ENCODE measurements at regions not wholly inside any gene's neighbourhood (a gene's known extent, or its start where the extent isn't known, plus 50 kb on each side); places are given as distances from the start of the nearest gene placed in this dataset.

DNA sequence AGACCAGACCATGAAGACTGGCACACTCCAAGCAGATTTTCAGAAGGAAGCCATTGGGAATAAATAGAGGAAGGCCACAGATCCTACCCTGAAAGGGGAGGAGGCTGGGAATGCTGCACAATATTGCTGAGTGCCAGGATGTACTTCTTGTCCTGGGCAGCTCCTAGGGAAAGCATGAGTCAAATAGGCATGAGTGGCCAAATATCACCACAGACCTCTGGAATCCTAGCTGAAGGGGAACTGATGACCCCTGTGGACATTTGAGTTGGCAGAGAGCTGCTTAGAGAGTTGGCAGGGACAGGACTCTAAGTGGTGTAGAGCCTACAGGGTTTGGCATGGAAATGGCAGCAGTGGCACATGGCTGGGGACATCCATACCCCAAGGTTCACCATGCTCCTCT is 234.3 kb upstream of the TRPC4 start:
- H4K20me1 ChIP-seq (ENCODE audit: insufficient read depth, low read length, poor library complexity, severe bottlenecking) = no peaks in the 10 kb centered on the region
- no peak overlapping the region for H2AFZ ChIP-seq (ENCODE audit: low read length)

DNA sequence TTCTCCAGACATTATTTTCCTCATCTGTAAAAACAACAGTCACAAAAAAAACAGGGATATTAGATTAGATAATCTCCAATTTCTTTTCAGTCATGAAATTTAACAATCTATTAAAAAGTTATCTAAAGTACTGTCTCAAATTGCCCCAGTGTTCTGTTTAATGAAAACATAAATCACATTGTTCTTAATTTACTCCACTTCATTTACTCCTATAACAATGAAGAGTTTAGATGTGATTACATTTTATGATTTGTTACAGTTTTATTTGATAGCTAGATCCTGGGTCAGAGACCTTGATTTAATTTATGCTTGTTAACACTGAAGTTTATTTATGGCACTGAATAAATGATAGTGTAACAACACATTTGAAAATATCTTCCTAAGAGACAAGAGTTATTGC is 230.2 kb upstream of the TRPC4 start:
- Histone ChIP-seq H2AFZ (ENCODE audit: low read length) (no peak overlapping the region), H3K9me2 (replicated peaks; ENCODE audit: low read depth, low read length) (no peaks in the 10 kb centered on the region), H3K36me3 (ENCODE audit: insufficient read depth, low read length) (no peaks in the 10 kb centered on the region), H3K79me2 (ENCODE audit: insufficient read depth, low read length) (no peaks in the 10 kb centered on the region), H3K4me3 (ENCODE audit: low read length, poor library complexity, severe bottlenecking) (no peak overlapping the region), H3K27me3 (ENCODE audit: insufficient read depth, low read length, poor library complexity, severe bottlenecking) (no peaks in the 10 kb centered on the region), H3F3A (ENCODE audit: low read depth) (no peaks in the 10 kb centered on the region), H4K20me1 (ENCODE audit: insufficient read depth, low read length, poor library complexity, severe bottlenecking) (no peaks in the 10 kb centered on the region), H3K4me1 (ENCODE audit: insufficient read depth, low read length, poor library complexity, severe bottlenecking) (no peaks in the 10 kb centered on the region), H3K9ac (ENCODE audit: low read depth, low read length, poor library complexity, severe bottlenecking) (no peak overlapping the region), H3K4me2 (ENCODE audit: low read depth, low read length, poor library complexity, severe bottlenecking) (no peak overlapping the region), H3K9me3 (ENCODE audit: insufficient read depth, low read depth, low read length) (no peaks in the 10 kb centered on the region)
- TF ChIP-seq CTCF (conservative IDR thresholded peaks at IDR 0.05; ENCODE audit: low read length) (no peak), EZH2phosphoT487 (IDR thresholded peaks at IDR 0.05; ENCODE audit: borderline replicate concordance) (no peak)

More for the DNA sequence above, 234.3 kb upstream of the TRPC4 start:
- Histone ChIP-seq H3K9ac (ENCODE audit: low read depth, low read length, poor library complexity, severe bottlenecking) (no peak overlapping the region), H3F3A (ENCODE audit: low read depth) (no peaks in the 10 kb centered on the region), H3K9me2 (replicated peaks; ENCODE audit: low read depth, low read length) (no peaks in the 10 kb centered on the region), H3K4me3 (ENCODE audit: low read length, poor library complexity, severe bottlenecking) (no peak overlapping the region), H3K4me2 (ENCODE audit: low read depth, low read length, poor library complexity, severe bottlenecking) (no peak overlapping the region), H3K27me3 (ENCODE audit: insufficient read depth, low read length, poor library complexity, severe bottlenecking) (no peaks in the 10 kb centered on the region), H3K9me3 (ENCODE audit: insufficient read depth, low read depth, low read length) (0 out of 2 replicates have a peak, but pooled peaks cover 5% of the 10 kb centered on the region), H3K79me2 (ENCODE audit: insufficient read depth, low read length) (no peaks in the 10 kb centered on the region), H3K4me1 (ENCODE audit: insufficient read depth, low read length, poor library complexity, severe bottlenecking) (no peaks in the 10 kb centered on the region), H3K36me3 (ENCODE audit: insufficient read depth, low read length) (no peaks in the 10 kb centered on the region)
- TF ChIP-seq CTCF (conservative IDR thresholded peaks at IDR 0.05; ENCODE audit: low read length) (no peak), EZH2phosphoT487 (IDR thresholded peaks at IDR 0.05; ENCODE audit: borderline replicate concordance) (no peak)

GRCh38 chr13:38093425-38093824 is 223.9 kb upstream of the TRPC4 start:
- no peaks in the 10 kb centered on the region for H3K9me3 ChIP-seq (ENCODE audit: insufficient read depth, low read depth, low read length)
- no peak overlapping the region for H3K4me3 ChIP-seq (ENCODE audit: low read length, poor library complexity, severe bottlenecking)
- no peak overlapping the region for H2AFZ ChIP-seq (ENCODE audit: low read length)
- no peaks in the 10 kb centered on the region for H3K36me3 ChIP-seq (ENCODE audit: insufficient read depth, low read length)
- H3K27me3 ChIP-seq (ENCODE audit: insufficient read depth, low read length, poor library complexity, severe bottlenecking) = no peaks in the 10 kb centered on the region
- TF ChIP-seq CTCF (conservative IDR thresholded peaks at IDR 0.05; ENCODE audit: low read length) = no peak
- no peak for TF ChIP-seq EZH2phosphoT487 (IDR thresholded peaks at IDR 0.05; ENCODE audit: borderline replicate concordance)
- H3K9me2 ChIP-seq (replicated peaks; ENCODE audit: low read depth, low read length) = no peaks in the 10 kb centered on the region
- no peaks in the 10 kb centered on the region for H4K20me1 ChIP-seq (ENCODE audit: insufficient read depth, low read length, poor library complexity, severe bottlenecking)
- no peak overlapping the region for H3K4me2 ChIP-seq (ENCODE audit: low read depth, low read length, poor library complexity, severe bottlenecking)
- no peaks in the 10 kb centered on the region for H3K79me2 ChIP-seq (ENCODE audit: insufficient read depth, low read length)
- no peaks in the 10 kb centered on the region for H3K4me1 ChIP-seq (ENCODE audit: insufficient read depth, low read length, poor library complexity, severe bottlenecking)
- H3F3A ChIP-seq (ENCODE audit: low read depth) = no peaks in the 10 kb centered on the region
- H3K9ac ChIP-seq (ENCODE audit: low read depth, low read length, poor library complexity, severe bottlenecking) = no peak overlapping the region

Measured in Loucy (cell line).